GM19463 (cell line): ENCODE measurements at regions not wholly inside any gene's neighbourhood (a gene's known extent, or its start where the extent isn't known, plus 50 kb on each side); places are given as distances from the start of the nearest gene placed in this dataset.

ENCODE experiments used
- ATAC-seq: cut with Tn5 transposase; IDR thresholded peaks from one replicate; pipeline ENCODE4 v1.9.1; 2021; ENCODE audit warnings: mild to moderate bottlenecking, moderate library complexity; ENCODE audit not compliant: unreplicated experiment

DNA sequence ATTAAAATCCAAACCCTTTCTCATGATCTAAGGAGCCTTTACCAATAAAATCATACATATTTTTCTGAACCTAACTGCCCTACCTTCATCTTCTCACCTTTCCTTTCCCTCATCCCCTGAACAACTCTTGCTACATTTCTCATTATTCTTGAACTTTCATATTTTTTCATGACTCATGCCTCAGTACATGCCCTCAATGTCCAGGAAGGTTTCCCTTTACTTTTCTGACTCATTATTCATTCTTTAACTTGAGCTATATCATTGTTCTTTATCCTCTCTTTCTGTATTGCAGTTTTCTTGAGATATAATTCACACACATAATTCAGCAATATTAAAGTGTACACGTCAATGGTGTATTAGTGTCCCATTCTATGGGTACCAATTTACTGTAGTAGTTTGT is 231.0 kb downstream of the ALG10B start:
- no peak for ATAC-seq

GRCh38 chr12:38555620-38556591 is 239.3 kb downstream of the ALG10B start:
- no peak for ATAC-seq

DNA sequence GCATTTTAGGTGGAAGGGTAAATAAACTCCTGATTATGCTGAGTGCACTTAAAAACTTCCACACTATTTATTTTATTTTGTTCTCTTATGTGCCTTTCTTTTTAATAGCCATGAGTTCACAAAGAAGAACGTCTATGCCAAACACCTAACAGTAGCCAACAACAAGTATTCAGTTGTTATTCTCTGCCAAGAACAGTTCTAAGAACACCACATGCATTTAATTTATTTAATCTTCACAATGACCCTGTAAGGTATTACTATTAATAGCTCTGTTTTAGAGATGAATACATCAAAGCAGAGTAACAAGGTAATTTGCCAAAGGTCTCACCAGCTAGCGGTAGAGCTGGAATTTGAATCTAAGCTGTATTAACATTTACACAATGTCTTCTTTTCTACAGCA is 240.1 kb downstream of the ALG10B start:
- ATAC-seq: no peak

DNA sequence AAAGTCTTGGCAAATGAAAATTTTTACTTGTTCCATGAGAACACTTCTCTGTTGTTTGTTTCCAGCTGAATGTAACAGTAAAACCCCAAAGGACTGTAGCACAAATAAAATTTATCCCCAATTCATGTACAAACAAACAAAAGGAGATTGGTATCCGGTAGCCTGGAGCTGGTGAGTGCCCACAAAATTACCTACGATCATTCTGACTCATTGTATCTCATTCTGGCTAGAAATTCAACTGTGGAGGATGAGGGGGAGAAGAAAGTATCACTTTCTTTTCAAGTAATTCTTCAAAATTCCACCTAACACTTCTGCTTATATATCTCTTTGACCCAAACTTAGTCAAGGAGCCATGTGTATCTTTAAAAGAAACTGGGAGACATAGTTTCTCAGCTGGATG is 268.5 kb downstream of the ALG10B start:
- ATAC-seq: peak; percentile 64

- no peak for ATAC-seq
These were observed 270.2 kb downstream of the ALG10B start for GRCh38 chr12:38586789-38587188.

- ATAC-seq: no peak
These were observed 271.0 kb downstream of the ALG10B start for GRCh38 chr12:38587594-38587993.

GRCh38 chr12:38588624-38589305 is 272.2 kb downstream of the ALG10B start:
- no peak for ATAC-seq

GRCh38 chr12:38589306-38589632 is 272.7 kb downstream of the ALG10B start:
- no peak for ATAC-seq

GRCh38 chr12:38601949-38602348 is 285.4 kb downstream of the ALG10B start:
- ATAC-seq: no peak
